GM12878 (cell line): ENCODE measurements at regions not wholly inside any gene's neighbourhood (a gene's known extent, or its start where the extent isn't known, plus 50 kb on each side); places are given as distances from the start of the nearest gene placed in this dataset.

ENCODE experiments used
- ATAC-seq: fragments of 200-7000 bp; cut with Tn5 transposase; 3 replicates; pipeline ENCODE4 v1.9.1; 2020; ENCODE audit warnings: mild to moderate bottlenecking, moderate library complexity
- BruUV-seq: library from RNA; stranded (reverse); fragments of 400-500 nt; replicated peaks from 2 replicates; lab custom pipeline; 2021; lab: Mats Ljungman, UMichigan
- CTCF ChIA-PET: fragments of 300-600 bp; sonication (Branson Sonifier 250); formaldehyde crosslinking; extraction: SDS; loops from one replicate; lab custom pipeline; 2021; ENCODE audit warnings: inconsistent platforms; lab: Yijun Ruan, JAX
- POLR2A ChIA-PET: fragments of 350-600 bp; formaldehyde crosslinking; extraction: SDS; loops from one replicate; lab custom pipeline; 2021; ENCODE audit warnings: inconsistent platforms; lab: Charles Lee
- RAD21 ChIA-PET: fragments of 300-600 bp; sonication (Branson Sonifier 250); formaldehyde crosslinking; loops from one replicate; lab custom pipeline; 2023; ENCODE audit warnings: antibody characterized with exemption; ENCODE audit not compliant: unreplicated experiment; lab: Charles Lee
- SMC1A ChIA-PET: fragments of 300-600 bp; sonication (Branson Sonifier 250); formaldehyde crosslinking; loops from one replicate; lab custom pipeline; 2023; ENCODE audit not compliant: unreplicated experiment, uncharacterized antibody; lab: Charles Lee
- DNase-seq: peaks from one replicate; pipeline ENCODE4 v3.0.0-alpha.2; 2011; ENCODE audit warnings: low read depth, low spot score
- FAIRE-seq: peaks from 3 replicates; lab custom pipeline; 2011; peaks lifted over from hg19 to GRCh38; lab: Jason Lieb, UNC
- H2AFZ ChIP-seq: 2 replicates; pipeline ENCODE4 v1.6.0; 2011; ENCODE audit warnings: low read depth, low read length, control low read depth; ENCODE audit not compliant: control insufficient read depth
- H3K27ac ChIP-seq: 2 replicates; pipeline ENCODE4 v1.5.1; 2011; ENCODE audit warnings: control low read depth; ENCODE audit not compliant: control insufficient read depth, insufficient read depth
- H3K27me3 ChIP-seq, 2 experiments: replicated peaks in 1 of 2; 2 replicates each; pipeline versions ENCODE4 v1.6.0 to v1.6.1; 2011; ENCODE audit warnings: low read length in 1 of 2; ENCODE audit not compliant: control insufficient read depth in 2 of 2, insufficient read depth in 2 of 2
- H3K36me3 ChIP-seq, 2 experiments: 2 replicates each; pipeline ENCODE4 v1.5.1; 2011; ENCODE audit warnings: low read length in 1 of 2; ENCODE audit not compliant: control insufficient read depth in 2 of 2, insufficient read depth in 2 of 2
- H3K4me1 ChIP-seq: 2 replicates; pipeline ENCODE4 v1.6.1; 2011; ENCODE audit warnings: mild to moderate bottlenecking, low read length, moderate library complexity, mixed read lengths; ENCODE audit not compliant: control insufficient read depth, insufficient read depth
- H3K4me2 ChIP-seq: 2 replicates; pipeline ENCODE4 v1.6.0; 2011; ENCODE audit warnings: control low read depth; ENCODE audit not compliant: control insufficient read depth, insufficient read depth
- H3K4me3 ChIP-seq: fragments of 200-600 bp; sonication (generic); 2 replicates; pipeline ENCODE4 v1.5.1; 2016
- H3K79me2 ChIP-seq: 2 replicates; pipeline ENCODE4 v1.6.0; 2011; ENCODE audit warnings: low read length; ENCODE audit not compliant: control insufficient read depth, insufficient read depth
- H3K9ac ChIP-seq: 2 replicates; pipeline ENCODE4 v1.8.0; 2011; ENCODE audit warnings: low read length, control low read depth, mixed read lengths; ENCODE audit not compliant: control insufficient read depth, insufficient read depth
- H3K9me3 ChIP-seq: replicated peaks from 3 replicates; pipeline ENCODE4 v1.5.1; 2011; ENCODE audit warnings: mild to moderate bottlenecking, low read length; ENCODE audit not compliant: control insufficient read depth, insufficient read depth
- H4K20me1 ChIP-seq: 2 replicates; pipeline ENCODE4 v1.6.0; 2011; ENCODE audit not compliant: control insufficient read depth, insufficient read depth
- ATF7 ChIP-seq: fragments of 450-650 bp; IDR thresholded peaks from 2 replicates; pipeline ENCODE4 v1.6.1; 2016; ENCODE audit warnings: low read depth, mild to moderate bottlenecking
- HCFC1 ChIP-seq: fragments of 150-350 bp; IDR thresholded peaks from 2 replicates; pipeline ENCODE4 v1.6.1; 2014; ENCODE audit warnings: low read length
- LARP7 ChIP-seq: fragments of 450-650 bp; IDR thresholded peaks from 2 replicates; pipeline ENCODE4 v1.6.1; 2017; ENCODE audit warnings: mild to moderate bottlenecking
- MXI1 ChIP-seq: fragments of 150-350 bp; IDR thresholded peaks from 2 replicates; pipeline ENCODE4 v1.6.1; 2011; ENCODE audit warnings: low read depth, mild to moderate bottlenecking, inconsistent platforms, low read length, improper control_type of control experiment
- MYC ChIP-seq: IDR thresholded peaks from 2 replicates; pipeline ENCODE4 v1.6.1; 2011; ENCODE audit warnings: mild to moderate bottlenecking, low read length, moderate library complexity, inconsistent platforms; ENCODE audit not compliant: insufficient read depth, insufficient replicate concordance, insufficient read length, severe bottlenecking
- PAX8 ChIP-seq: fragments of 450-650 bp; IDR thresholded peaks from 2 replicates; pipeline ENCODE4 v1.6.1; 2017; ENCODE audit warnings: mild to moderate bottlenecking, moderate library complexity
- SPI1 ChIP-seq: IDR thresholded peaks from 2 replicates; pipeline ENCODE4 v1.6.1; 2011; ENCODE audit warnings: low read depth, mild to moderate bottlenecking, low read length, moderate library complexity, borderline replicate concordance; ENCODE audit not compliant: insufficient read depth
- WGBS: methylation state at CpG from one replicate; pipeline ENCODE4 v1.1.6; 2016; ENCODE audit warnings: low lambda C conversion rate; ENCODE audit not compliant: insufficient replicate concordance, insufficient coverage; ENCODE audit errors: missing lambda C conversion rate; 5-methylcytosine and 5-hydroxymethylcytosine counted together
- in situ Hi-C: fragments of 300-500 bp; cut with MboI; formaldehyde crosslinking; loops from 9 replicates; pipeline ENCODE4 v1.14.3; 2018; ENCODE audit warnings: mixed read lengths
- intact Hi-C: fragments of 100-400 bp; cut with micrococcal nuclease; formaldehyde crosslinking; loops from one replicate; pipeline ENCODE4 v1.14.2; 2022; ENCODE audit not compliant: unreplicated experiment
- TF ChIP-seq, protein P1 (sequence below): fragments of 450-650 bp; formaldehyde crosslinking; IDR thresholded peaks from 2 replicates; pipeline ENCODE4 v1.4.0; 2020; ENCODE audit warnings: mild to moderate bottlenecking, moderate library complexity

DNA sequence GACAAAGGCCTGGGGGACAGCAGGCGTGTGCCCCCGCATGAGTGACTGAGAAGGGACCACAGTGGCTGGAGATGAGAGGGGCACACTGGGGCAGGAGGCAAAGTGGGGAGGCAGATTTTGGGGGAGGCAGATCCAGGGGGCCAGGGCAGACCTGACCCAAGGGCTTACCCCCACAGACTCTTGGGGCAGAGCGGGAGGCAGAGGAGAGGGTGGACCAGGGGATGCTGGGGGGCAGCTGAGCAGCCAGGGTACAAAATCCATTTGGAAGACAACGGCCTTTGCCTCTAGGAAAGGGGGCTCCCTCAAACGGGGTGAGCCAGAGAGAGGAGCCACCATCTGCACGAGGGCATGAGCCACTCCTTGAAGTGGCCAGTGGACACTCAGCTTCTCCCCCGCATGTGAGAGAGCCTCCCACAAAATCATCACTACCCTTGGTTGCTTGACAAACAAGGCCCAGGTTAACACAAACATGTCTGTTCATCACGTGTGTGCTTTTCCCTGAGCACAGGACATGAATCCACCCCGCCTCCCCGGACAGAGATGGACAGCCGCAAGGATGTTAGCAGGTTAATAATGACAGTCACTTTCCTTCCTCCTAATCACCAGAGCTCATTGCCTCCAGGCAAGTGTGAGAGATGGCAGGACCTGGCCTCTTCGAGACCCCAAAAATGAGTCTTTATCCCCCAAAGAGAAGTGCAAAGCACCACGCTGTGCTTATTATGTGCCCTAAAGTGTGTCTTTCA, 72.0 kb upstream of the RAB6C start:
- ChIA-PET SMC1A (no interaction called here), CTCF (no interaction called here), RAD21 (no interaction called here), POLR2A (no interaction called here)
- in situ Hi-C loops (no loop called here), intact Hi-C loops (no loop called here)
- no peak overlapping the region for H3K27ac ChIP-seq
- FAIRE-seq (no peak), DNase-seq (no peak), ATAC-seq (no peak)
- H3K79me2 ChIP-seq = no peaks in the 10 kb centered on the region
- H3K4me3 ChIP-seq = no peak overlapping the region
- no peaks in the 10 kb centered on the region for H4K20me1 ChIP-seq
- no TSS peak for BruUV-seq
- no peak overlapping the region for H2AFZ ChIP-seq
- no peaks in the 10 kb centered on the region; a peak in 1 of 4 replicates for H3K27me3 ChIP-seq
- TF ChIP-seq, protein P1, sequence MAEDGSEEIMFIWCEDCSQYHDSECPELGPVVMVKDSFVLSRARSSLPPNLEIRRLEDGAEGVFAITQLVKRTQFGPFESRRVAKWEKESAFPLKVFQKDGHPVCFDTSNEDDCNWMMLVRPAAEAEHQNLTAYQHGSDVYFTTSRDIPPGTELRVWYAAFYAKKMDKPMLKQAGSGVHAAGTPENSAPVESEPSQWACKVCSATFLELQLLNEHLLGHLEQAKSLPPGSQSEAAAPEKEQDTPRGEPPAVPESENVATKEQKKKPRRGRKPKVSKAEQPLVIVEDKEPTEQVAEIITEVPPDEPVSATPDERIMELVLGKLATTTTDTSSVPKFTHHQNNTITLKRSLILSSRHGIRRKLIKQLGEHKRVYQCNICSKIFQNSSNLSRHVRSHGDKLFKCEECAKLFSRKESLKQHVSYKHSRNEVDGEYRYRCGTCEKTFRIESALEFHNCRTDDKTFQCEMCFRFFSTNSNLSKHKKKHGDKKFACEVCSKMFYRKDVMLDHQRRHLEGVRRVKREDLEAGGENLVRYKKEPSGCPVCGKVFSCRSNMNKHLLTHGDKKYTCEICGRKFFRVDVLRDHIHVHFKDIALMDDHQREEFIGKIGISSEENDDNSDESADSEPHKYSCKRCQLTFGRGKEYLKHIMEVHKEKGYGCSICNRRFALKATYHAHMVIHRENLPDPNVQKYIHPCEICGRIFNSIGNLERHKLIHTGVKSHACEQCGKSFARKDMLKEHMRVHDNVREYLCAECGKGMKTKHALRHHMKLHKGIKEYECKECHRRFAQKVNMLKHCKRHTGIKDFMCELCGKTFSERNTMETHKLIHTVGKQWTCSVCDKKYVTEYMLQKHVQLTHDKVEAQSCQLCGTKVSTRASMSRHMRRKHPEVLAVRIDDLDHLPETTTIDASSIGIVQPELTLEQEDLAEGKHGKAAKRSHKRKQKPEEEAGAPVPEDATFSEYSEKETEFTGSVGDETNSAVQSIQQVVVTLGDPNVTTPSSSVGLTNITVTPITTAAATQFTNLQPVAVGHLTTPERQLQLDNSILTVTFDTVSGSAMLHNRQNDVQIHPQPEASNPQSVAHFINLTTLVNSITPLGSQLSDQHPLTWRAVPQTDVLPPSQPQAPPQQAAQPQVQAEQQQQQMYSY = no peak
- TF ChIP-seq LARP7 (no peak), PAX8 (no peak), ATF7 (no peak), HCFC1 (no peak), MXI1 (no peak), MYC (no peak), SPI1 (no peak)
- 18% methylated on average over 13 of the region's 13 CpGs for WGBS
- H3K4me2 ChIP-seq = no peak overlapping the region
- H3K9ac ChIP-seq = no peak overlapping the region
- H3K9me3 ChIP-seq = no peaks in the 10 kb centered on the region
- H3K36me3 ChIP-seq = no peaks in the 10 kb centered on the region
- H3K4me1 ChIP-seq = no peaks in the 10 kb centered on the region
